Endothelial cell of umbilical vein (primary cell): ENCODE measurements at regions not wholly inside any gene's neighbourhood (a gene's known extent, or its start where the extent isn't known, plus 50 kb on each side); places are given as distances from the start of the nearest gene placed in this dataset.

Experiments used
- BruUV-seq: library from RNA; stranded (reverse); fragments of 400-500 nt; replicated peaks from 2 replicates; lab custom pipeline; 2021; lab: Mats Ljungman, UMichigan
- CTCF ChIA-PET: fragments of 300-600, 350-600 bp; sonication (Branson Sonifier 250); formaldehyde crosslinking; loops from one replicate; lab custom pipeline; 2021; ENCODE audit warnings: antibody characterized with exemption, inconsistent platforms; lab: Charles Lee
- POLR2A ChIA-PET: fragments of 300-600, 350-600 bp; sonication (Branson Sonifier 250); formaldehyde crosslinking; loops from one replicate; lab custom pipeline; 2021; ENCODE audit warnings: antibody characterized with exemption, inconsistent platforms; lab: Charles Lee
- DNase-seq: peaks from one replicate; pipeline ENCODE4 v3.0.0-alpha.2; 2011; ENCODE audit warnings: low read depth, low spot score
- FAIRE-seq: peaks from 2 replicates; lab custom pipeline; 2011; peaks lifted over from hg19 to GRCh38; lab: Jason Lieb, UNC
- H2AFZ ChIP-seq: 2 replicates; pipeline ENCODE4 v1.6.0; 2012; ENCODE audit warnings: low read depth, low read length, control low read depth, inconsistent platforms
- H3K27ac ChIP-seq: 2 replicates; pipeline ENCODE4 v1.5.1; 2011; ENCODE audit warnings: low read depth, mild to moderate bottlenecking, control low read depth, low read length, moderate library complexity; ENCODE audit not compliant: insufficient read depth
- H3K27me3 ChIP-seq, 2 experiments: 2 replicates each; pipeline versions ENCODE4 v1.6.0 to v1.6.1; 2011; ENCODE audit warnings: low read length in 2 of 2, mixed read lengths in 1 of 2; ENCODE audit not compliant: control insufficient read depth in 2 of 2, insufficient read depth in 2 of 2
- H3K36me3 ChIP-seq, 2 experiments: 2 replicates in 1 of 2; 3 replicates in 1 of 2; pipeline ENCODE4 v1.5.1; 2011; ENCODE audit warnings: low read length in 2 of 2, mild to moderate bottlenecking in 1 of 2, moderate library complexity in 1 of 2; ENCODE audit not compliant: control insufficient read depth in 2 of 2, insufficient read depth in 2 of 2; ENCODE audit errors: extremely low read depth in 1 of 2
- H3K4me1 ChIP-seq: 3 replicates; pipeline ENCODE4 v1.5.1; 2011; ENCODE audit warnings: mild to moderate bottlenecking, low read length; ENCODE audit not compliant: control insufficient read depth, insufficient read depth; ENCODE audit errors: extremely low read depth
- H3K4me2 ChIP-seq: 2 replicates; pipeline ENCODE4 v1.6.1; 2011; ENCODE audit warnings: low read length, control low read depth, mixed read lengths; ENCODE audit not compliant: insufficient read depth
- H3K4me3 ChIP-seq, 3 experiments: fragments of 200-600 bp in 1 of 3; sonication (generic), shearing (Covaris generic) in 1 of 3; replicated peaks in 1 of 3; 2 replicates each; pipeline ENCODE4 v1.5.1; 2011 to 2016; ENCODE audit warnings: control low read depth in 3 of 3, low read length in 3 of 3, mild to moderate bottlenecking in 2 of 3, inconsistent platforms in 1 of 3, low read depth in 1 of 3, moderate library complexity in 1 of 3; ENCODE audit not compliant: insufficient read depth in 1 of 3
- H3K79me2 ChIP-seq: 2 replicates; pipeline ENCODE4 v1.6.0; 2012; ENCODE audit warnings: low read length, inconsistent platforms; ENCODE audit not compliant: control insufficient read depth, insufficient read depth
- H3K9ac ChIP-seq: replicated peaks from 2 replicates; pipeline ENCODE3; 2011; ENCODE audit warnings: low read length, control low read depth; ENCODE audit not compliant: insufficient read depth; ENCODE audit errors: extremely low read depth
- H3K9me1 ChIP-seq: replicated peaks from 3 replicates; pipeline ENCODE4 v1.6.0; 2011; ENCODE audit warnings: mild to moderate bottlenecking, low read length; ENCODE audit not compliant: control insufficient read depth, insufficient read depth; ENCODE audit errors: extremely low read depth
- H3K9me3 ChIP-seq: replicated peaks from 2 replicates; pipeline ENCODE4 v1.5.1; 2012; ENCODE audit warnings: low read length, inconsistent platforms; ENCODE audit not compliant: control insufficient read depth, insufficient read depth
- H4K20me1 ChIP-seq: replicated peaks from 2 replicates; pipeline ENCODE3; 2011; ENCODE audit warnings: mild to moderate bottlenecking, low read length; ENCODE audit not compliant: control insufficient read depth, insufficient read depth; ENCODE audit errors: extremely low read depth
- CTCF ChIP-seq, 2 donors: IDR thresholded peaks; 1 replicate in 1 of 2; 2 replicates in 1 of 2; pipeline ENCODE4 v1.5.1; 2011; ENCODE audit warnings: low read length in 2 of 2, mild to moderate bottlenecking in 2 of 2, moderate library complexity in 2 of 2, control low read depth in 1 of 2, inconsistent platforms in 1 of 2, low read depth in 1 of 2; ENCODE audit not compliant: insufficient read depth in 1 of 2; ENCODE audit errors: extremely low read depth in 1 of 2
- EZH2 ChIP-seq: IDR thresholded peaks from 2 replicates; pipeline ENCODE4 v1.6.1; 2012; ENCODE audit warnings: borderline replicate concordance, low read depth, mild to moderate bottlenecking, moderate library complexity, low read length, inconsistent platforms; ENCODE audit not compliant: severe bottlenecking
- FOS ChIP-seq: IDR thresholded peaks from 2 replicates; pipeline ENCODE4 v1.6.1; 2011; ENCODE audit warnings: mild to moderate bottlenecking, low read length, moderate library complexity, borderline replicate concordance; ENCODE audit not compliant: insufficient read depth
- GATA2 ChIP-seq: IDR thresholded peaks from 2 replicates; pipeline ENCODE4 v1.7.0; 2011; ENCODE audit warnings: low read depth, mild to moderate bottlenecking, moderate library complexity, mixed read lengths, low read length; ENCODE audit not compliant: insufficient read length, insufficient read depth
- JUN ChIP-seq: IDR thresholded peaks from 2 replicates; pipeline ENCODE4 v1.6.1; 2011; ENCODE audit warnings: borderline replicate concordance, low read depth; ENCODE audit not compliant: insufficient read length, insufficient read depth
- MAX ChIP-seq: IDR thresholded peaks from 2 replicates; pipeline ENCODE4 v1.6.1; 2011; ENCODE audit not compliant: insufficient read depth, insufficient read length
- MYC ChIP-seq: IDR thresholded peaks from one replicate; pipeline ENCODE4 v1.6.1; 2011; ENCODE audit warnings: mild to moderate bottlenecking, low read depth, low read length
- POLR2A ChIP-seq: IDR thresholded peaks from 2 replicates; pipeline ENCODE4 v1.6.1; 2012; ENCODE audit warnings: low read depth, mild to moderate bottlenecking, control low read depth, low read length
- POLR2AphosphoS5 ChIP-seq: IDR thresholded peaks from 2 replicates; pipeline ENCODE4 v1.6.1; 2012; ENCODE audit warnings: low read depth, mild to moderate bottlenecking, control low read depth, low read length, moderate library complexity; ENCODE audit not compliant: insufficient read depth
- dilution Hi-C: fragments of 300-500 bp; cut with MboI; formaldehyde crosslinking; loops from one replicate; pipeline ENCODE4 v1.15.0; 2019; ENCODE audit warnings: low sequenced_read_pairs; ENCODE audit not compliant: extremely low pct_ligation_motif_present
- intact Hi-C: fragments of 100-400 bp; cut with micrococcal nuclease; formaldehyde crosslinking; loops from one replicate; pipeline ENCODE4 v1.10.0; 2022

- dilution Hi-C loops, result no loop called here
- no peak overlapping the region for H3K4me3 ChIP-seq
- no peaks in the 10 kb centered on the region for H3K9me3 ChIP-seq
- H3K9me1 ChIP-seq, result no peaks in the 10 kb centered on the region
- H3K4me1 ChIP-seq, result no peaks in the 10 kb centered on the region
- H3K79me2 ChIP-seq, result no peaks in the 10 kb centered on the region
- TF ChIP-seq CTCF (IDR thresholded peaks at IDR 0.05; ENCODE audit: extremely low read depth in 1 of 2, insufficient read depth in 1 of 2, low read depth in 1 of 2, low read length in 2 of 2) (no peak), FOS (no peak), MYC (no peak), POLR2A (no peak), JUN (no peak)
- FAIRE-seq (no peak), DNase-seq (no peak)
- intact Hi-C loops, result no loop called here
- H4K20me1 ChIP-seq, result no peaks in the 10 kb centered on the region
- H3K27me3 ChIP-seq, result peaks cover 0 to 2% of the 10 kb centered on the region in 2 experiments
- ChIA-PET POLR2A (no interaction called here), CTCF (interaction anchor here (1.5 kb wide), 1 partner anchor 14 kb away, joined by 5 read pairs; no protein-coding TSS in a partner anchor)
- no peak overlapping the region for H3K4me2 ChIP-seq
- H2AFZ ChIP-seq, result no peak overlapping the region
- H3K9ac ChIP-seq, result no peak overlapping the region
- no peak overlapping the region for H3K27ac ChIP-seq
- BruUV-seq, result no TSS peak
- no peaks in the 10 kb centered on the region for H3K36me3 ChIP-seq
Observed at GRCh38 chr11:15728207-15728606, 613.5 kb downstream of the INSC start.

- Histone ChIP-seq H4K20me1 (no peaks in the 10 kb centered on the region), H3K4me2 (no peak overlapping the region), H2AFZ (no peak overlapping the region), H3K9me1 (no peaks in the 10 kb centered on the region), H3K9ac (no peak overlapping the region), H3K27ac (no peak overlapping the region), H3K27me3 (peaks cover 0 to 2% of the 10 kb centered on the region in 2 experiments), H3K79me2 (no peaks in the 10 kb centered on the region), H3K36me3 (no peaks in the 10 kb centered on the region), H3K4me3 (no peak overlapping the region), H3K9me3 (no peaks in the 10 kb centered on the region), H3K4me1 (no peaks in the 10 kb centered on the region)
- intact Hi-C loops, result no loop called here
- TF ChIP-seq MAX, result no peak
- no peak for TF ChIP-seq EZH2
- TF ChIP-seq GATA2, result no peak
- TF ChIP-seq JUN, result no peak
- TF ChIP-seq MYC, result no peak
- TF ChIP-seq POLR2AphosphoS5, result no peak
- no peak for TF ChIP-seq FOS
- TF ChIP-seq POLR2A, result no peak
- no peak for TF ChIP-seq CTCF (IDR thresholded peaks at IDR 0.05; ENCODE audit: extremely low read depth in 1 of 2, insufficient read depth in 1 of 2, low read depth in 1 of 2, low read length in 2 of 2)
- BruUV-seq, result no TSS peak
- POLR2A ChIA-PET, result no interaction called here
- DNase-seq (no peak), FAIRE-seq (no peak)
- dilution Hi-C loops, result no loop called here
- CTCF ChIA-PET, result no interaction called here
Observed at GRCh38 chr11:15730263-15730994, 615.7 kb downstream of the INSC start.
